Activated CD8-positive, alpha-beta memory T cell treated with anti-CD3 and anti-CD28 coated beads for 48 hours (primary cell): ENCODE measurements at regions not wholly inside any gene's neighbourhood (a gene's known extent, or its start where the extent isn't known, plus 50 kb on each side); places are given as distances from the start of the nearest gene placed in this dataset.

Experiments used
- DNase-seq, 3 experiments: peaks; one replicate each; pipeline ENCODE4 v3.0.0-alpha.2; 2020; ENCODE audit warnings: low read depth in 2 of 3, low spot score in 2 of 3

DNA sequence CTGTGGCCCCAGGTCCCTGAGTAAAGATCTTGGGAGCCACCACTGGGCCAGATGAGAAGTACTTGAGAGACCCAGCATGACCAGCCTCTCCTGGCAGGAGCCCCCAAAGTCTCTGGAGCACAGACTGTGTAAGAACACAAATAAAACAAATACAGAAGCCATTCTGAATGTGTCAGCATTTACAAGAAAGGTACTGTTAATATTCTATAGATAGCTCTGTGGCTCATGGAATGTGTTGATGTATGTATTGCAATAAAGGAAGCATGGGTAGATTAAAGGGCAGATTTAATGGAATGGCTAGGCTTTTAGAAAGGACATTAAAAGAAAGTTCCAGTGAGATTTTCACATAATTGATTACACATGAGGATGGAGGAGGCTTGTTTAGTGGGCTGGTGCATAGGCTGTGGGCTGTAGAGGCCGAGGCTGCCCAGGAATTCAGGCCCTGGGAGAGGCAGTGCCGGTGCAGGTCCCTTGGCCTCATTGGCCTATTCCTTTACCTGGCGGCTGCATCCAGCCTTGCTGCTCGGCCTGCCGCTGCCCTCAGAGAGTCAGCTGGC lies 127.7 kb upstream of the DLX2 start:
- no peak for DNase-seq

DNA sequence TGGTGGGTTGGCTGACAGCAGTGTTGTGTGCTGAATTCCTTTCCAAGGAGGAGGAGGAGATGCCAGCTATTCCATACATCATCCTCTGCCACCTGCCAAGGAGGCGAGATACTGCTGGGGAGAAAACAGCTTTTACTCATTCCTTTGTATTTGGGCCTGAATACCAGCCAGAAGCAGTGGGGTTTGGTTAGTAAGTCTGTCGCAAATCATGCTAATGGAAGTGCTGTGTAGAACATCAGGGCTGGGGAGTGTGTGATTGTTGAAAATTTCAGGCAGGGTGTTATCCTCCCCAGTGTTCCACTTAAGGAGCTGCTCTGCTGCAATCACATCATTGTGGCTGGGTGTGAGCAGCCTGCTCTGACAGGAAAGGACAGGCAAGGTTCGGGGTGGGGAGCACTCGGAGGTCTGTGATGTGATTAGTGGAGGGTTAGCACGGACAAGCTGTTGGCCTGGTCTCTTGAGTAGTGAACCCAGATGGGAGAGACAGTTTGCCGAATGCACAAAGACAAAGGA lies 128.2 kb upstream of the DLX2 start:
- no peak for DNase-seq

DNA sequence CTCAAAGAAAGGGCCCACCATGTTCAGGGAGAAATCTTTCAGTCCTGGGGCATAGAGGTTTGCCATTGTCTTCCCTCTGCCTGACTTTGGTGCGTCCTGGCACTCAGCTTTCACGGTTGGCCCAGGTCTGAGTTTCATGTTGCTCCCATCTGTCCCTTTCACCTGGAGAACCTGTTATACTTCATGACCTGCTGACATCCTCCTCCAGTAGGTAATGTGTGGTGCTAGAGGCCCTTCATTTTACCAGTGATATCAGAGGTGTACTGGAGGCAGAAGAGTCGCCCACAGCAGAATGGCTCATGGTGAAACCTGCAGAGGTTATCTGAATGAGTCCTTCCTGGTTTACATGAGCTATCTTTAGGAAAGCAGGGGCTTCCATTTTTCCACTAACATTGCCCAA lies 128.8 kb upstream of the DLX2 start:
- DNase-seq: no peak

DNA sequence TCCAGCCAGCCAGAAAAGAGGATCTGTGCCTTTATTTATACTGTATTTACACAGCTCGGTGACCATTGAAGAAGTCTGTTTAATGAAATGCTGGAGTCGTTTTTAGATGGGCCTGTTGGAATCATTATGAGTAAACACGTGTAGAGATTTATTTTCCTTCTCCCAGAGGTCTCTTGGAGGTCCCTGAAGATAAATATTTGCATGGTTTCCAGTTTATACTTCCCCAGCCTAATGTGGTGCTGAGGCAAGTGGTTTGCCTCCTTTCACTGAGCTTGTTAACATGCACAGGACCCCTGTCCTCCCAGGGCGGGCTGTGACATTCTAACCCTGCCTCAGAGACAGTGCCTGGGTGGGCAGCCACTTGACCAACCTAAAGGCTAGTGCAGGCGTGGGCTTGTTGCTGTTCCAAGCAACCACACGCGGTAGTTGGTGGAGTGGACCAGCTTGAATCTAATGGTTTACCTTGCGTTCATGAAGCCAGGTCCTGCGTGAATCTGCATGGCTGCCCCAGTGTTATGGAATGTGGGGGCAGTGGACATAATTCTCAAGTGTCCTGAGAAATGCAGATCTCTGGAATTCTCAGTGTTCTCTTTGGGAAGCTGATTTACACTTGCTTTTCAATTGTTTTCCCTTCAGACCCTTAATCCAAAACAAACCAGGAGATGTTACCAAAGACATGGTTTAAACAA lies 130.2 kb upstream of the DLX2 start:
- DNase-seq: no peak

DNA sequence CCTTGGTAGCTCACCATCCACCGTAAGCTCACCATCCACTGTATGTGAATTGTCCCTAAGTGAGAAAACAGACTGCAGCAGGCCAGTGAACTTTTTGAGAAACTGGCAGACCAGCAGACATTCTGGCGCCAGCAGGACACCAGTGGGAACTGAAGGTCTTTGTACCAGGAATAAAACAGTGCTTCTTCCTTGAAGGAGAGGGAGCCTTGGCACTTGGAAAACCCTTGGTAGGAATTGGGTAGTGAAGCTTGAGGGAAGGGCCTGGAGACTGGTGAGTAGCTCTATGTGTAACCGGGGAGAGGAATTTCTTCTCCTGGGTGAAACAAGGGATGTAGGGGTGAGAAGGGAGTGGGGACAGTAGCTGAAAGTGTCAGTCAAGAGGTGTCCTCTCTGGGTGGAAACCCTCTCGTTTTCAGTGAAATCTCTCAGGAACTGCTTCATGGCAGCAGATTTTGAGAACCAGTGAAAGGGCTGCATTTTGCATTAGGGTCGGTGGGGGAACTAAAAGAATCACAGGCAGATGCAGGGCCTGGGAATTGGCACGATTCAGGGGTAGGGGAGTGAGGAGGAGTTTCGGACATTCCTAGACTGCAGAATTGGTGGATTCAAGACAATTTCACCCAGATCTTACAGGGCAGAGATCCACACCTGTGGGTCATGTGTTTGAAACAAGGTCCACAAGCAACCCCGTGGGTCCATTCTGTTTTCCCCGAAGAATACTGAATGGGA lies 131.5 kb upstream of the DLX2 start:
- no peak for DNase-seq

DNA sequence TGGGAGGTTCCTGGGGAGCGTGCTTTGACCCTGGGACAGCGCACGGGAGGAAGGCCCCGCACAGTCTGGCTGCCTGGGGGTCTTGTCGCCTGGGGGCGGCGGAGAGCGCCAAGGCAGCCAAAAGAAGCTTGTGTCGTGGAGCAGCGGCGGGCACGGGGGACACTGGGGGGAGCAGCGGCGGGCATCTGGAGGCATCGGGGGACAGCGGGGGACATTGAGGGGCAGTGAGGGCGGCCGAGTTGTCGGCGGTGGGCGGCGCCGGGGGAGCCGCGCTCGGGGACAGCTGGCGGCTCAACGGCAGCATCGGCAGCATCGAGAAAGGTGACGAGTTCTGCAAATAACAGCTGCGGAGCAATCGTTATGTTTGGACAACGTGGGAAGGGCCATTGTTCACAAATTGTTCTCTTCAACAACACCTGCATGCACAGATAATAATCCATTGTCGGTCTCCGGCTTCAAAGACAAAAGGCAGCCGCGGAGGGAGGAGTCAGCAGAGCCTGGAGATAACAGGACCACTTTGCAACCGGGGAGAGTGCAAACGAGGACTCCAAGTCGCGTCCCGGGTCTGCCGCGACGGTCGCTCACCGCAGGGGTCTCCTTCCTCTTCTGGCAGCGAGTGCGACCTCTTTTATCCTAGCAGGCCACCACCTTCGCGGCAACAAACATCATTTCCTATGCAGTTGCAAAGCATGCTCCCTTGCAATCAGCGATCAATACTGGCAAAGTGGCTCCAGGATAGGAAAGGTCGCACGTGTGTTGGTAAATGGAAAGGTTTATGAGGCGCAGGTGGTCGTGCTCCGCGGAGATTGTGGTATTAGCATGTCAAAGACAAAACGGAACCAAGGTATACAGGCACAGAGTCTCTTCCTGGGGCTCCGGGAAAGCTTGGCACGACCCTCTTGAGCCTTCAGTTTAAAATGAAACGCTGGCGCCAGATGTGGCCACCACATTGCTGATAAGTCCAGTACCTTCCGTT lies 132.3 kb upstream of the DLX2 start:
- no peak for DNase-seq

DNA sequence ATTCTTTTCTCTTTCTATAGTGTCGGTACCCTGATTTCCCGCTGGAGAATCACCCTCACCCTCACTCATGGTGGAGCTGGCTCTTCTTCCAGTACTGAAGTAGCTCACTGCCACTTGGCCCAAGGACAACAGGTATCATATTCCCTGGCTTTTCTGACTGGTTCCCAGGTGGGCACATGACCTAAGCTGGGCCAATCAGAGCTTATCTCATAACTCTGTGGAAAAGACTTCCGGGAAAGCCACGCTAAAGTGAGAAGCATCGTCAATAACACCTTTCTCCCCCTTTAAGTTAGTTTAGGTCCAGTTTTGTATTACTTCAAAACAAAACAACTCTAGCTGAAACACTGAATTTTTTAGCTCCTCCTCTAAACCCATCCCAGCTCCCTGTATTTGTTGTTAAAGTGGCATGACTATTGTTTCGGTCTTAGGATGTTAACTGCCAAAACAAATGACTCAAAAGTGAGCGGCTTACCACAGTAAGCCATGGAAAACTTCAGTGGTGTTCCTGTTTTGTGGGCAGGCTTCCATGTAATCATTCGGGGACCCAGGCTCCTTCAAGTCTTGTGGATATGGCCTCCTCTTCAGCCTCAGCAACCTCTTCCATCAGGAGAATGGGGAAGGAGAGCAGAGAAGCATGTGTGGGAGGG lies 137.4 kb upstream of the DLX2 start:
- no peak for DNase-seq

DNA sequence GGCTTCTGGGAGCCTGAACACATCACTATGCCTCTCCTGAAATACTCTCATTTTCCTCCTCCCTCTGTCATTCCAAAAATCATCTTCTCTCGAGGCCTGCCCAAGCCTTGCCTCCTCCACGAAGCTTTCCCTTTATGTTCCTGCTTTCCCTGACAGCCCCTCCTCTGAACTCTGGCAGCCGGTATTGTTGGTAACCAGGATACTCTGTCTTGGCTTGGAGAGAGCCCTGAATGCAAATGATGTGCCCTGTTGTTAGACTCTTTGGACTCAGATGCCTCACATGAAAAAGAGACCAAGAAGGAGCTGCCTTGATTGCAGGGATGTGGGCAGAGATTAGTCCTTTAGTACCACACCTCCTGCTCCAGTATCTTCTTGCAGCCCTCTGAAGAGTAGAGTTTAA lies 138.5 kb upstream of the DLX2 start:
- DNase-seq: no peak

DNA sequence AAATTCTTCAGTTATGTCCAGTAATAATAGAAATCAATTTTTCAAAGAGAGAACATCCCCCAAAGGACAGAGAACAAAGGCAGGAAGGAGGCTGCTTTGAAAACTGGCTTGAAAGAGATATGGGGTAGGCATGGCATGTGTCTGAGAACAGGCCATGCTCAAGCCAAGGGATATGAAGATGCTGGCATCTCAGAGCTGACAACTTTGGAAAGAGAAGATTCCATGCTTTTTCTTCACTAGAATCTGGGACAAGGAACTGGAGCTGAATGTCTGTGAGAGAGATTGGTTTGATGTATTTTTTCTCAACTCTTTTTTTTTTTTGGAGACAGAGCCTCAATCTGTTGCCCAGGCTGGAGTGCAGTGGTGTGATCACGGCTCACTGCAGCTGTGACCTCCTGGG lies 139.8 kb upstream of the DLX2 start:
- no peak for DNase-seq

DNA sequence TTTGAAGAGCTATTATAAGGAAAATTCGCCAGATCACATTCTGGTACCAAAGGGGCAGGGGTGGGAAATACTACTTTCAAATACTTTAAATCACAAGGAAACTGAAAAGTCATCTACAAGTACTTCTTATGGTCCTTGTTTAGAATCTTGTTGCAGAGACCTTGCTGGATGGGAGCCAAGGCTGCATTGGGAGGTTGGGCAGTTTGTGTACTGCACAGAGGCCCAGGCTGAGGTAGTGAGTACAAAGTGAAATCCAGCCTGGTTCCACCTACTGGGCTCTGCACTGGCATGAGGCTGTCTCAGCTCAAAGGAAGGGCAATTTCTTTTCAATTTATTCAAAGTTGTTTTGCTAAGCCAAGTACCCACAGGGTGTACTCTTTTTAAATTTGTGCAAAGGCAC lies 140.3 kb upstream of the DLX2 start:
- no peak for DNase-seq

DNA sequence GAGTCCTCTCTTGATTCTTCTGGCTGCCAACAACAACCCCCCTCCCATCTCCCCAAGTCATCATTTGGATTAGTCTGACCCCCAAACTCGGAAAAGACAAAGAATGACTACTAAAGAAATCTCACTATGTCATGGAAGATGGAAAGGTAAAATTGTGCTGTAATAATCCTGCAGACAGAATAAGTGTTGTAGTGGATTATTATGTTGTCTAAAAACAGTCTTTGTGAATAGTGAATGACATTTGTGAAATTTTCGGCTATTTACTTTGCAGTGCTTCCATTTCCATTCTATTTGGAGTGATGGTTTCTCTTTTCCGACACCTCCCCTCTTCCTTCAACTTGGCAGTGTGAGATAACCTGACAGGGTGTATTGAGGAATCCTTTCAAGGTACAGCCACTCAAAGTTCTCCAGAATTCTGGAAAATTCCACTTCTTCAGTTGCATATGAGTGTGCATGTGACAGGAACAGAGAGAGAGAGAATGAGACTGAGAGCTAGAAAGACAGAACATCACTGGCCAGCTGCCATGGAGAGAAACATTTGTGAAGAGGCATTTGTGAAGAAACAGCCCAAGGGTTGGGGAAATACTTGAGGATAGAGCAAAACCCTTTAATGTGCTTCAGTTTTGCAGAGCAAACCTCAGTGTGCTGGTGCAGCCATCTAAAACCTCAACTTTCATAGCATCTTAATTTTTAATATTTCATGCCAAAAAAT lies 141.9 kb upstream of the DLX2 start:
- no peak for DNase-seq

DNA sequence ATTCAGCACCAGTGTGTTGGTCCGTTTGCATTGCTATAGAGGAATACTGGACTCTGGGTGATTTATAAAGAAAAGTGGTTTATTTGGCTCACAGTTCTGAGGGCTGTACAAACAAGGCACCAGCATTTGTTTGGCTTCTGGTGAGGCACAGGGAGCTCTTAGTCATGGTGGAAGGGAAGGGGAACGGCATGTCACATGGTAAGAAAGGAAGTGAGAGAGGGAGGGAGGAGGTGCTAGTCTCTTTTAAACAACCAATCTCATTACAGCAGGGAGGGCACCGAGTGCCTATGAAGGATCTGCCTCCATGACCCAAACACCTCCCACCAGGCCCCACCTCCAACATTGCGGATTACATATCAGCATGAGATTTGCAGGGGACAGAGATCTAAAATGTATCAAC lies 143.9 kb upstream of the DLX2 start:
- no peak for DNase-seq

DNA sequence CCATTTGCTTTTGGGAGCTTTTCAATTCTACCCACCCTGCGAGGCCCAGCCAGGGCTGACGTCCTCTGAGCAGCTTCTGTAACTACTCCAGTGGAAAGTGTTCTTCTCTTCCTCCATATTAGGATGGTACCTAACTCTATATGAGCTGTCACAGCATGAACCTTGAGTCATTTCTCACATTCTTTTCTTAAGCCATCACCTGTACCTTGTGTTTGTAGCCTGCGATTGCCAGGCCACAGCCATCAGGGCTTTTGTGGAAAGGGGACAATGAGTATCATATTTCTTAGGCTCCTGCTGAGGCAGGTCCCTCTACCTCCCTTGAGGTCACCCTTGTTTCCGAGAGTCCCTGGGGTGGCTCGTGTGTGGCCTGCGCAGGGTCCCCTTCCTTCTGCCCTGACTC lies 144.5 kb upstream of the DLX2 start:
- no peak for DNase-seq

DNA sequence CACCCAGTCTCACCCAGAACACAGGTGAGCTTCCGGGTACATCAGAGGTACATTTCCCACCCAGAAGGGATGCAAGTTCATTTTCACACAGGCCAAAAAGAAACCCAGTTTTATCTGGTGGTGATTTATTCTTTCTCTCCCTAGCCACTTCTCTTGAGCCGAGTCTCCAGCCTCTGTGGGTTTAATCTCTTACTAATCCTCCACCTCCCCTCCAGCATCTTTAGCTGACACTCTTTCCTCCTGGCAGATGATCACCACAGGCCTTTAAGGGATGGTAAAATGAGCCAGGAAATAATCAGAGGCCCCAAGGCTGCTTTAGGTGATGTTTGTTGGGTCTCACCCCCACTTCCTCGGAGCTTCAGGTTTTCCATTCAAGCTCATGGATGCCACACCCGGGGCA lies 145.7 kb upstream of the DLX2 start:
- DNase-seq: no peak

DNA sequence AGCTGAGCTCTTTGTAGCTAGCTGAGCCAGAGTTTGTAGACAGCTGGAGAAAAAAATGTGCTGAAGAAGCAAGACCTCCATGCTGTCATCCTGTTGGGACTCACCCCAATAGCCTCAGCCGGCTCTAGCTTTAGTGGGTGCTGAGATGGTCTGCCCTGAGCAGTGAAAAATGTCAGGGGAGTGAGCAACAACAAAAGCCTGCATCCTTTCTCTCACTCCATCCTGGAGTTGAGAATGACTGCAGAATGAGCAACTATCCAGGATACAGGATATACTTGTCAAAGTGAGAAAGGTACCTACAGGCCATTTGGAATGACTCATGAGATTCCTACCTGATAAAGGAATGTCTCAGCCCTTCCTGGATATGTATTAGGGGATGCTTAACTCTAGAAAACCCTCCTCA lies 146.1 kb upstream of the DLX2 start:
- no peak for DNase-seq

DNA sequence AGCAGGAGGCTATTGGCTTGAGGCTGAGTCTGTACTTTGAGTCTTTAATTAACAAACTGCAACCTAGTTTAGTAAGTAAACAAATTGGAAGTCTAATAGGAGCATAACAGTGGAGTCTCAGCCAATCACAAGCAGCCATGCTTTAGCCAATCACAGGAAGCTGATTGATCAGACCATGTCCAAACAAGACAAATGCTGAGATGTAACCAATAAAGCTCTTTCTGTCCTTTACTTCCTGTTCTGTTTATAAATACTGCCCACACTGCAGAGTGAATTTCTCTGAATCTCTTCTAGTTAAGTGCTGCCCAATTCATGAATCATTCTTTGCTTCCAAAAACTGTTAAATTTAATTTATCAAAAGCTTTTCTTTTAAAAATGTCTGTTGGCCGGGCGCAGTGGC lies 146.6 kb upstream of the DLX2 start:
- no peak for DNase-seq

DNA sequence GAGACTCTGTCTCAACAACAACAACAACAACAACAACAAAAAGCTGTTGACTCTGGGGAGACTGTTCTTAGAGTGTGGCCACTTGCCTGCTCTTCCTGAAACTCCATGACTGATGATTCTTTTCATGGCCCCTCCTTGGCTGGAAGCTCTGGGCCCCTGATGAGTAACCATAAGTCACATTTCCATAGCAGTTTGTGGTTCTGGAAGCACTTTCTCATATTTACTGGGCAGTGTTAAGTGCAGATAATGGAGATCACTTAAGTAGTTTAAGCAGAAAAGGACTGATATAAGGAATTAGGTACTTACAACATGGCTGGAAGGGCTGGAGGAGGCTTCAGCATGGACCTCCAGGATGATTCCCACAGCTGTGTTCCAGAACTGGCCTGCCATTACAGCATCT lies 147.3 kb upstream of the DLX2 start:
- DNase-seq: no peak

DNA sequence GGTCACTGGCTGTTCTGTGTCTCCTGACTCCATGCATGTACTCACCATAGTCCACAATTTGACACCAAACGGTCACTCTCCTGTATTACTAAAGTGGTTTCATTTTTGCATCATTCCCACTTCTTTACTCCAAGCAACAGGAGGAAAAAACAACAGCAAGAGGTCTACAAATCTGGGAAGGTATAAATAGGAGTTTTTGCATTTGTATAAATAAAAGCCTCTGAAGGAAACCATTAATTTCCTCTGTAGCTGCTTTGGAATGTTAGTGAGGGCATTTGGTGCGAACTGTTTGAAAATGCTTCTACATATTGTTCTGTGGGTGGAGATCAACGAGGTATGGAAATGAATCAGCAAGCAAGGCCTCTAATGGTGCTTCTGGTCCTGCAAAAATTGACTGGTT lies 148.5 kb upstream of the DLX2 start:
- DNase-seq: no peak

DNA sequence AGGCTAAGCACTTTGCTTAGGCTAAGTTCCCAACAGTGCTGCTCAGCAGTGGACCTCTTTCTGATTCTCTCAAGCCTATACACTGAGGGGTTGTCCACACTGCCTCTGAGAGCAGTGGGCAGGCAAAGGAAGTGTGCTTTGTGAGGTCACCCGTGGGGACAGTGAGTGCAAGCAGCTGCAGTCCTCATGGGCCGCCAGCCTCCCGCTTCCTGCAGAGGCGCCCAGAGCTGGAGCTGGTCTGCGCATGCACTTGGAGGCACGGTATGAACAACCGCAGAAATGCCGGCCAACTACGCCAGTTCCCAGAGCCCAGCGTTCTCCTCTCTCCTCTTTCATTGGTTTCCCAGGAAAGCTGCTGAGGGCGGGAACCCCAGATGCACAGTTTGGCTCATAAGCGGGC lies 149.5 kb upstream of the DLX2 start:
- DNase-seq: no peak
